ENCODE measurements at regions not wholly inside any gene's neighbourhood (a gene's known extent, or its start where the extent isn't known, plus 50 kb on each side); places are given as distances from the start of the nearest gene placed in this dataset.

- TF ChIP-seq, protein P1, sequence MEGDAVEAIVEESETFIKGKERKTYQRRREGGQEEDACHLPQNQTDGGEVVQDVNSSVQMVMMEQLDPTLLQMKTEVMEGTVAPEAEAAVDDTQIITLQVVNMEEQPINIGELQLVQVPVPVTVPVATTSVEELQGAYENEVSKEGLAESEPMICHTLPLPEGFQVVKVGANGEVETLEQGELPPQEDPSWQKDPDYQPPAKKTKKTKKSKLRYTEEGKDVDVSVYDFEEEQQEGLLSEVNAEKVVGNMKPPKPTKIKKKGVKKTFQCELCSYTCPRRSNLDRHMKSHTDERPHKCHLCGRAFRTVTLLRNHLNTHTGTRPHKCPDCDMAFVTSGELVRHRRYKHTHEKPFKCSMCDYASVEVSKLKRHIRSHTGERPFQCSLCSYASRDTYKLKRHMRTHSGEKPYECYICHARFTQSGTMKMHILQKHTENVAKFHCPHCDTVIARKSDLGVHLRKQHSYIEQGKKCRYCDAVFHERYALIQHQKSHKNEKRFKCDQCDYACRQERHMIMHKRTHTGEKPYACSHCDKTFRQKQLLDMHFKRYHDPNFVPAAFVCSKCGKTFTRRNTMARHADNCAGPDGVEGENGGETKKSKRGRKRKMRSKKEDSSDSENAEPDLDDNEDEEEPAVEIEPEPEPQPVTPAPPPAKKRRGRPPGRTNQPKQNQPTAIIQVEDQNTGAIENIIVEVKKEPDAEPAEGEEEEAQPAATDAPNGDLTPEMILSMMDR (IDR thresholded peaks at IDR 0.05; ENCODE audit: low read depth, low read length, missing input control) = no peak
- TF ChIP-seq EGR1 (IDR thresholded peaks at IDR 0.05; ENCODE audit: low read depth in 2 of 2) (no peak), JUND (IDR thresholded peaks at IDR 0.05) (no peak), MAX (IDR thresholded peaks at IDR 0.05) (no peak), REST (IDR thresholded peaks at IDR 0.05) (no peak), FOXA1 (IDR thresholded peaks at IDR 0.05) (no peak), YY1 (IDR thresholded peaks at IDR 0.05) (no peak), RXRA (IDR thresholded peaks at IDR 0.05) (no peak)
- TF ChIP-seq, protein P2, sequence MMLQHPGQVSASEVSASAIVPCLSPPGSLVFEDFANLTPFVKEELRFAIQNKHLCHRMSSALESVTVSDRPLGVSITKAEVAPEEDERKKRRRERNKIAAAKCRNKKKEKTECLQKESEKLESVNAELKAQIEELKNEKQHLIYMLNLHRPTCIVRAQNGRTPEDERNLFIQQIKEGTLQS (IDR thresholded peaks at IDR 0.05) = no peak
Measured at GRCh38 chr7:155188357-155188756, 109.3 kb upstream of the INSIG1 start.
